Activated naive CD8-positive, alpha-beta T cell (primary cell): ENCODE measurements at regions not wholly inside any gene's neighbourhood (a gene's known extent, or its start where the extent isn't known, plus 50 kb on each side); places are given as distances from the start of the nearest gene placed in this dataset.
"Not testable (repeated sequence)": the region's sequence is repeated elsewhere in the genome, so short reads cannot be mapped to it uniquely, and the experiment has no call there.

Experiments used
- H3K27ac Mint-ChIP-seq: one replicate; pipeline ENCODE4 v1.8.0; 2021; ENCODE audit warnings: mixed read lengths
- H3K27me3 Mint-ChIP-seq: one replicate; pipeline ENCODE4 v1.8.0; 2021; ENCODE audit warnings: mixed read lengths
- H3K36me3 Mint-ChIP-seq: one replicate; pipeline ENCODE4 v1.8.0; 2021; ENCODE audit warnings: mixed read lengths
- H3K4me1 Mint-ChIP-seq: one replicate; pipeline ENCODE4 v1.8.0; 2021; ENCODE audit warnings: low read depth, mixed read lengths
- H3K4me3 Mint-ChIP-seq: one replicate; pipeline ENCODE4 v1.8.0; 2021; ENCODE audit warnings: mild to moderate bottlenecking, mixed read lengths
- H3K9me3 Mint-ChIP-seq: one replicate; pipeline ENCODE4 v1.8.0; 2021; ENCODE audit warnings: low read depth, mixed read lengths

DNA sequence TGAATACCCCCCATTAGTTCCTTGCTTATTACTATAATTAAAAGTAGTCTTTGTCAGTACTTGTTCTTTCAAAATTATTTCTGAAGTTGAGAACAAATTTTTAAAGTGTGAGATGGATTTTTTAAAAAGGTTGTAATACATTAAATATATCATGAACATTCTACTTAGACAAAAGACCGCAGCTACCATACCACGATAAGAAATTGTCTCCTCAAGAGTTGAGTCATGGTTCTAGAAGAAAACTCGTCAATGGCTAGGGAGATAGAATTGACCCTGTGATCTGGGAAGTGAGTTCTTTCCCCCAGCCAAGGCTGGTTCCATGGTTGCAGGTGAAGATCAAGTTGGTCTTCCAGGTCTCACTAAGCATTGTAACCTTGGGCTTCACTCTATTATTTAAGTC, 67.8 kb upstream of the ACYP2 start:
- Mint-ChIP-seq H3K27me3 (no peaks in the 10 kb centered on the region), H3K36me3 (peaks cover 17% of the 10 kb centered on the region), H3K4me3 (no peak overlapping the region), H3K4me1 (peaks cover 20% of the 10 kb centered on the region), H3K9me3 (no peaks in the 10 kb centered on the region), H3K27ac (no peak overlapping the region)

DNA sequence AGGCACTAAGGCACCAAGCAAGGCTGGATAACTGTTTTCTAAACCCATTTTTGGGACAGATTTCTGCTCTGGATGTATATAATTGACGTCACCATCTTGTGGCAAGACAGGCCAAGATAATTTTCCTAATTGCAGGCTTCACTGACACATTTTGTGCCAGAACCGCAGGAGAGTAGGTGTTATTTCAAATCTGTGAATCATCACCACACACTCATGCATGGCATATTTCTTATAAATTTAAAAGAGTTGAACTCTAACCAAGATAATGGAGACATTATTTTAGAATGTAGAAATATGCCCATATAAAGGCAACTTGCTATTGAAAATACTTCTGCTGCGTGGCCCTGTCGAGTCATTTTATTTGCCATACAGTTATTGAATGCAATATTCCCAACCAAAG, 68.3 kb upstream of the ACYP2 start:
- Mint-ChIP-seq H3K4me1 (peaks cover 26% of the 10 kb centered on the region), H3K4me3 (no peak overlapping the region), H3K27ac (no peak overlapping the region), H3K36me3 (peaks cover 15% of the 10 kb centered on the region), H3K9me3 (no peaks in the 10 kb centered on the region), H3K27me3 (no peaks in the 10 kb centered on the region)

DNA sequence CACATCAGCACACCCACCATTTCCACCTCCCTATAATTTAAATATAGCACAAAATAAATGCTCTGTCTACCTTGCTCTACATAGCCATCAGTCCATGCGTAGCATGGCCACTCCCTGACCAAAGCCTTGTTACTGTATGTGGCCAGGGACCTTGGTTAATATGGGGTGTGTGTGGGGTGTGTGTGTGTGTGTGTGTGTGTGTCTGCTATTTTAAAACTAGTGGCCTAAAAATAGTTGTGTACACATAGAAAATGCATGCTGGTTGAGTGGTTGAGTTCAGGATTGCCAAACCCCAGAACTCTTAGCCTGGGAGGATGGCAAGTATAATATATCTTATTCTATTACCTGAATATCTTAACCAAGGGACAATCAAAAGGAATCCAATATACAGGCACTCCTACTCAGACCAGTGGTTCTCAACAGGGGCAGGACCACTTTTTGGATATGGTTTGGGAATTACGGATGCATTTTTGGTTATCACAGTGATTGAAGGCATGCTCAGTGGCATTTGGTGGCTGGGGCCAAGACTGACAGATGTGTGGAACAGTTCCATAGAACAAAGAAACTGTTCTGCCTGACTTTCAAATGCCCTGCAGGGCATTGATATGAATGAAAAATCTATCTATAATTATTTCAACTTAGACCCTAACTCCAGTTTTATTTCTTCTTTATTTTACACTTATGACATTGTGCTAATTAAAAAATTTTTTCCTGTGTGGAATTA, 72.3 kb upstream of the PSME4 start:
- Mint-ChIP-seq H3K9me3 (no peaks in the 10 kb centered on the region), H3K4me1 (peaks cover 22% of the 10 kb centered on the region), H3K4me3 (no peak overlapping the region), H3K36me3 (peaks cover 9% of the 10 kb centered on the region), H3K27ac (no peak overlapping the region), H3K27me3 (no peaks in the 10 kb centered on the region)

DNA sequence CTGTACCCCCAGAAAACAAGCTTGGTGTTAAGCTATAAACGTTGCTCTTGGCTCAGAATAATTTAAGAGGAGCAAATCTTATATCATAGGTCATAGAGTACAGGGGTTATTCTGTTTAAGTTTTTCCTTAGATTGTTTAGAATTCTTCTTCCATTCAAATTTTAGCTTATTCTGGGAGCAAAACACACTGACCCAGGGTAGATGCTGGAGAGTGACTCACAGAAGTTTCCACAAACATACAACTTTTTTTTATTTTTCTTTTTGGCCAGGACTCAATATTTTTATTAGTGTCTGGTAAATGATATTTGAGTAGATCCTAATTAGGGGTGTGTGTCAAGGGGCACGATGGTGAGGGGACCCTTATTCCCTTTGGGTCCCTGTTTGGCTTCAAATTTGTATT, 71.5 kb upstream of the PSME4 start:
- Mint-ChIP-seq H3K4me1 (peaks cover 16% of the 10 kb centered on the region), H3K27ac (no peak overlapping the region), H3K27me3 (no peaks in the 10 kb centered on the region), H3K36me3 (peaks cover 9% of the 10 kb centered on the region), H3K4me3 (no peak overlapping the region), H3K9me3 (no peaks in the 10 kb centered on the region)

GRCh38 chr2:54041135-54041534, 70.3 kb upstream of the PSME4 start:
- Mint-ChIP-seq H3K4me3 (no peak overlapping the region), H3K4me1 (peaks cover 11% of the 10 kb centered on the region), H3K27ac (no peak overlapping the region), H3K9me3 (no peaks in the 10 kb centered on the region), H3K27me3 (no peaks in the 10 kb centered on the region), H3K36me3 (peaks cover 7% of the 10 kb centered on the region)

DNA sequence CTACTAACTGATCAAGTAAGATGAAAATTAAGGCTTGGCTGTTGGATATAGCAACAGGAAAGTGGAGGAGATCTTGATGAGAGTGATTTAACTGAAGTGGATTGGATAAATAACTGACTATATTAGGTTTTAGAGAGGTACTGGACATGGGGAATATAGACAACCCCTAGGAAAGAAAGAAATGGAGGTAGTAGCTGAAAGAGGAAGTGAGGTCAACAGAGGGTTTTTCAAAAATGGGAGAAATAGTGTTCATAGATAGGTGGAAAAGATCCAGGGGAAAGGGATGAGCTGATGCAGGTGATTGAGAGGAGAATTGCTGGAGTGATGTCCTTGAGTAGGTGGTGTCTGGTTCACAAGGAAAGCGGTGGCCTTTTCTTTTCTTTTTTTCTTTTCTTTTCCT, 69.9 kb upstream of the PSME4 start:
- H3K9me3 Mint-ChIP-seq: no peaks in the 10 kb centered on the region
- H3K4me1 Mint-ChIP-seq: peaks cover 11% of the 10 kb centered on the region
- no peak overlapping the region for H3K4me3 Mint-ChIP-seq
- no peaks in the 10 kb centered on the region for H3K27me3 Mint-ChIP-seq
- no peak overlapping the region for H3K27ac Mint-ChIP-seq
- peaks cover 7% of the 10 kb centered on the region for H3K36me3 Mint-ChIP-seq

GRCh38 chr2:54040250-54040649, 69.5 kb upstream of the PSME4 start:
- Mint-ChIP-seq H3K36me3 (peaks cover 6% of the 10 kb centered on the region), H3K4me1 (peaks cover 10% of the 10 kb centered on the region), H3K9me3 (no peaks in the 10 kb centered on the region), H3K27ac (no peak overlapping the region), H3K4me3 (no peak overlapping the region), H3K27me3 (no peaks in the 10 kb centered on the region)

DNA sequence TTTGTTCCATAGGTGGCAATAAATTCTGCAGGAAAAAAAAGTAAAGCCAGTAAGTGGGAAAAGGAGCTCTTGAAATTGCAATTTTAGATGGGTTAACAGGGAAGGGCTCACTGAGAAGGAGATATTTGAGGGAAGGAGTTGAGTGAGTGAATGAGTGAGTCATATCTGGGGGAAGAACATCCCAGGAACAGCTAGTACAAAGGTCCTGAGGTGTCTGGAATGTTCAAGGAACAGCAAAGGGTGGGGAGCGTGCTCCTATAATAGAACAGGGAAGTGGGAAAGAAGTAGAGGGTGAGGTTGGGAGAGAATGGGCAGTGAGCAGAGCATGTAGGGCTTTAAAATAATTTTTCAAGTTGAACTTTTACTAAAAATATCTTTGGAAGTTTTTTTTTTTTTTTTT, 68.0 kb upstream of the PSME4 start:
- Mint-ChIP-seq H3K4me1 (peaks cover 7% of the 10 kb centered on the region), H3K27me3 (no peaks in the 10 kb centered on the region), H3K4me3 (no peak overlapping the region), H3K9me3 (no peaks in the 10 kb centered on the region), H3K27ac (no peak overlapping the region), H3K36me3 (peaks cover 2% of the 10 kb centered on the region)

DNA sequence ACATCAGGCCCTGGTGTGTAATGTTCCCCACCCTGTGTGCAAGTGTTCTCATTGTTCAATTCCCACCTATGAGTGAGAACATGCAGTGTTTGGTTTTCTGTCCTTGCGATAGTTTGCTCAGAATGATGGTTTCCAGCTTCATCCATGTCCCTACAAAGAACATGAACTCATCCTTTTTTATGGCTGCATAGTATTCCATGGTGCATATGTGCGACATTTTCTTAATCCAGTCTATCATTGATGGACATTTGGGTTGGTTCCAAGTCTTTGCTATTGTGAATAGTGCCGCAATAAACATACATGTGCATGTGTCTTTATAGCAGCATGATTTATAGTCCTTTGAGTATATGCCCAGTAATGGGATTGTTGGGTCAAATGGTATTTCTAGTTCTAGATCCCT, 60.5 kb upstream of the PSME4 start:
- not testable (repeated sequence) for H3K4me3 Mint-ChIP-seq, H3K27me3 Mint-ChIP-seq, H3K9me3 Mint-ChIP-seq, H3K36me3 Mint-ChIP-seq, H3K4me1 Mint-ChIP-seq, H3K27ac Mint-ChIP-seq

- Mint-ChIP-seq H3K9me3 (no peaks in the 10 kb centered on the region), H3K4me3 (no peak overlapping the region), H3K27ac (no peak overlapping the region), H3K36me3 (peaks cover 7% of the 10 kb centered on the region), H3K27me3 (no peaks in the 10 kb centered on the region), H3K4me1 (no peaks in the 10 kb centered on the region)
Measured at GRCh38 chr2:54030806-54031205, 60.0 kb upstream of the PSME4 start.

DNA sequence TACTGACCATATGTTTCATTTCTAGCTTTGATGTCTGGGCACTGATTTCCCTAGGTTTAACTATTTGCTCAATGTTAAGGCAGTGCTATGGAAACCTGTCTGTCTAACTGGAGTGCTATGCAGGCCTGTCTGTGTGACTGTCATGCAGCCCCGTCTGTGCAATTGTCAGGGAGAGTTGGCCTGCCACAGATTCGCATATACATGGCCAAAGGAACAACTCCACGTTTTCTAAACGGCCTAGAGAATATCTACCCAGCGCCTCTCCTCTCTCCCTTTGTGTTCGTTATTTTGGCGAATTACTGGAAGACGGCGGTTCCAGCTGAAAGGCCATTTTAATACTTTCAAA, 59.6 kb upstream of the PSME4 start:
- Mint-ChIP-seq H3K27ac (no peak overlapping the region), H3K4me1 (no peaks in the 10 kb centered on the region), H3K27me3 (no peaks in the 10 kb centered on the region), H3K4me3 (no peak overlapping the region), H3K36me3 (peaks cover 7% of the 10 kb centered on the region), H3K9me3 (no peaks in the 10 kb centered on the region)

- H3K4me1 Mint-ChIP-seq: no peaks in the 10 kb centered on the region
- no peak overlapping the region for H3K4me3 Mint-ChIP-seq
- H3K36me3 Mint-ChIP-seq: peaks cover 7% of the 10 kb centered on the region
- H3K27me3 Mint-ChIP-seq: no peaks in the 10 kb centered on the region
- no peaks in the 10 kb centered on the region for H3K9me3 Mint-ChIP-seq
- H3K27ac Mint-ChIP-seq: no peak overlapping the region
Measured at GRCh38 chr2:54029721-54030395, 59.1 kb upstream of the PSME4 start.

GRCh38 chr2:54025463-54026075, 54.8 kb upstream of the PSME4 start:
- H3K27ac Mint-ChIP-seq, H3K9me3 Mint-ChIP-seq: not testable (repeated sequence)
- H3K36me3 Mint-ChIP-seq: peaks cover 22% of the 10 kb centered on the region

GRCh38 chr2:54024576-54024975, 53.8 kb upstream of the PSME4 start:
- Mint-ChIP-seq H3K4me1 (no peaks in the 10 kb centered on the region), H3K36me3 (peaks cover 19% of the 10 kb centered on the region), H3K27ac (no peak overlapping the region), H3K4me3 (no peak overlapping the region), H3K9me3 (peaks cover 7% of the 10 kb centered on the region), H3K27me3 (no peaks in the 10 kb centered on the region)

More at GRCh38 chr2:54025463-54026075, 54.8 kb upstream of the PSME4 start:
- not testable (repeated sequence) for H3K27me3 Mint-ChIP-seq, H3K4me3 Mint-ChIP-seq, H3K4me1 Mint-ChIP-seq

DNA sequence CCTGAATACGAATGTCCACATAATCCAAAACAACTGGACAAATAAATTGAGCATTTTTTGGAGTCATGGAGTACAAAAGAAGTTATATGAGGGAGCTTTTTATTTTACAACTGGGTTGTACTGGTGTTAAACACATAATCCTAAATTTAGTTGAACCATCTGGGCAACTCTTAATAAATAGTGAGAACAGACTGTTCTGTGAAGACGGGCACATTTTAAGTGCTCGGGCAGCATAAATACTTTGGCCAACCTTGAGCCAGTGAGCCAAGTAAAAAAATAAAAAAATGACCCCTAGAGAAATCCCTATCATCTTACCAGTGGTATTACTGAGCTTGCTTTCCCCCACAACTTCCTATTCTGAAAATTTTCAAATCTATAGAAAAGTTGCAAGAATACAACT, 50.9 kb upstream of the PSME4 start:
- Mint-ChIP-seq H3K4me1 (no peaks in the 10 kb centered on the region), H3K9me3 (peaks cover 7% of the 10 kb centered on the region), H3K4me3 (no peak overlapping the region)

More for the DNA sequence above, 50.9 kb upstream of the PSME4 start:
- H3K36me3 Mint-ChIP-seq: peaks cover 27% of the 10 kb centered on the region
- no peak overlapping the region for H3K27ac Mint-ChIP-seq
- no peaks in the 10 kb centered on the region for H3K27me3 Mint-ChIP-seq
